ENCODE measurements at regions not wholly inside any gene's neighbourhood (a gene's known extent, or its start where the extent isn't known, plus 50 kb on each side); places are given as distances from the start of the nearest gene placed in this dataset.

DNA sequence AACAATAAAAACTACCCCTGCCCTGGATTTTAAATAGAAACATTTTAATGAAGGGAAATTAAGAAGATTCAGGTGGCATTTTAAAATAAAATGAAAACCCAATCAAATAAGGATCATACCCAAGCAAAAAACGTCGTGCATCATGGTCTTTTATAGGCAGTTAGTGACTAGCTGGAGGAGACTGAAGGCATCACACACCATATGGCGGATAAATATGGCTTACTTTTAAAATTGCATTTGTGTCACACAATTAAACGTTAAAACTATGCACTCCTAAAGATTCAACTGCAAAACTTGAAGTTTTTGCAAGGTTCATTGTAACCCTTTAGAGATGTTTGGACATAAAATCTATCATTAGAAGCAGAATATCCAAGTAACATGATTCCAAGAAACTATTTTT, 200.1 kb upstream of the NRG3 start:
- Histone ChIP-seq H3K27ac (no peak overlapping the region), H3K4me1 (no peaks in the 10 kb centered on the region), H3K9me3 (peaks cover 1% of the 10 kb centered on the region), H3K27me3 (ENCODE audit: low read depth) (no peaks in the 10 kb centered on the region), H3K4me3 (no peak overlapping the region), H3K36me3 (no peaks in the 10 kb centered on the region)
- ATAC-seq (no peak), DNase-seq (no peak)
- TF ChIP-seq, protein P1, sequence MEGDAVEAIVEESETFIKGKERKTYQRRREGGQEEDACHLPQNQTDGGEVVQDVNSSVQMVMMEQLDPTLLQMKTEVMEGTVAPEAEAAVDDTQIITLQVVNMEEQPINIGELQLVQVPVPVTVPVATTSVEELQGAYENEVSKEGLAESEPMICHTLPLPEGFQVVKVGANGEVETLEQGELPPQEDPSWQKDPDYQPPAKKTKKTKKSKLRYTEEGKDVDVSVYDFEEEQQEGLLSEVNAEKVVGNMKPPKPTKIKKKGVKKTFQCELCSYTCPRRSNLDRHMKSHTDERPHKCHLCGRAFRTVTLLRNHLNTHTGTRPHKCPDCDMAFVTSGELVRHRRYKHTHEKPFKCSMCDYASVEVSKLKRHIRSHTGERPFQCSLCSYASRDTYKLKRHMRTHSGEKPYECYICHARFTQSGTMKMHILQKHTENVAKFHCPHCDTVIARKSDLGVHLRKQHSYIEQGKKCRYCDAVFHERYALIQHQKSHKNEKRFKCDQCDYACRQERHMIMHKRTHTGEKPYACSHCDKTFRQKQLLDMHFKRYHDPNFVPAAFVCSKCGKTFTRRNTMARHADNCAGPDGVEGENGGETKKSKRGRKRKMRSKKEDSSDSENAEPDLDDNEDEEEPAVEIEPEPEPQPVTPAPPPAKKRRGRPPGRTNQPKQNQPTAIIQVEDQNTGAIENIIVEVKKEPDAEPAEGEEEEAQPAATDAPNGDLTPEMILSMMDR (IDR thresholded peaks at IDR 0.05) = no peak
- intact Hi-C loops (cut with DNase I) = no loop called here

GRCh38 chr10:81679291-81679690, 195.7 kb upstream of the NRG3 start:
- Histone ChIP-seq H3K4me3 (no peak overlapping the region), H3K4me1 (no peaks in the 10 kb centered on the region), H3K9me3 (no peaks in the 10 kb centered on the region), H3K27me3 (ENCODE audit: low read depth) (no peaks in the 10 kb centered on the region), H3K36me3 (no peaks in the 10 kb centered on the region), H3K27ac (no peak overlapping the region)
- DNase-seq (no peak), ATAC-seq (no peak)
- TF ChIP-seq, protein P1 (IDR thresholded peaks at IDR 0.05) = no peak
- intact Hi-C loops (cut with DNase I) = no loop called here

GRCh38 chr10:81680359-81680758, 194.6 kb upstream of the NRG3 start:
- H3K9me3 ChIP-seq = no peaks in the 10 kb centered on the region
- H3K4me3 ChIP-seq = no peak overlapping the region

DNA sequence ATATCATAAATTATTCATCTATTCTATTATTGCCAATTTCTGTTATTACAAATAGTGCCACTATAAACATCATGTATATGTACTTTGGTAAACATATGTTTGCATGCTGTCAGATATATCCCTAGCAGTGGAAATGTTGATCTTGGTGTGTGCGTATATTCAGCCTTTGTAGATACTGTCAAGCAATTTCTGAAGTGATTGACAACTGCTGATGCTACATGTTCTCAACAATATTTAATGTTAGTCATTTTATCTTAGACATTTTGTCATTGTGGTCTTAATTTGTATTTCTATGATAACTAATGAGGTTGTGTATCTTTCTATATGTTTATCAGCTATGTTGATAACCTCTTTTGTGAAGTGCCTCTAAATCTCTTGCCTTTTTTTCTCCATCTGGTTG, 186.5 kb upstream of the NRG3 start:
- TF ChIP-seq, protein P1 (IDR thresholded peaks at IDR 0.05) = no peak
- ATAC-seq (no peak), DNase-seq (no peak)
- intact Hi-C loops (cut with DNase I) = no loop called here
- no peaks in the 10 kb centered on the region for H3K4me1 ChIP-seq
- no peak overlapping the region for H3K4me3 ChIP-seq
- no peaks in the 10 kb centered on the region for H3K9me3 ChIP-seq
- no peak overlapping the region for H3K27ac ChIP-seq
- H3K36me3 ChIP-seq = no peaks in the 10 kb centered on the region
- no peaks in the 10 kb centered on the region for H3K27me3 ChIP-seq (ENCODE audit: low read depth)

More at GRCh38 chr10:81680359-81680758, 194.6 kb upstream of the NRG3 start:
- DNase-seq (no peak), ATAC-seq (no peak)
- Histone ChIP-seq H3K27ac (no peak overlapping the region), H3K4me1 (no peaks in the 10 kb centered on the region), H3K36me3 (no peaks in the 10 kb centered on the region), H3K27me3 (ENCODE audit: low read depth) (no peaks in the 10 kb centered on the region)
- intact Hi-C loops (cut with DNase I) = no loop called here
- TF ChIP-seq, protein P1 (IDR thresholded peaks at IDR 0.05) = no peak

DNA sequence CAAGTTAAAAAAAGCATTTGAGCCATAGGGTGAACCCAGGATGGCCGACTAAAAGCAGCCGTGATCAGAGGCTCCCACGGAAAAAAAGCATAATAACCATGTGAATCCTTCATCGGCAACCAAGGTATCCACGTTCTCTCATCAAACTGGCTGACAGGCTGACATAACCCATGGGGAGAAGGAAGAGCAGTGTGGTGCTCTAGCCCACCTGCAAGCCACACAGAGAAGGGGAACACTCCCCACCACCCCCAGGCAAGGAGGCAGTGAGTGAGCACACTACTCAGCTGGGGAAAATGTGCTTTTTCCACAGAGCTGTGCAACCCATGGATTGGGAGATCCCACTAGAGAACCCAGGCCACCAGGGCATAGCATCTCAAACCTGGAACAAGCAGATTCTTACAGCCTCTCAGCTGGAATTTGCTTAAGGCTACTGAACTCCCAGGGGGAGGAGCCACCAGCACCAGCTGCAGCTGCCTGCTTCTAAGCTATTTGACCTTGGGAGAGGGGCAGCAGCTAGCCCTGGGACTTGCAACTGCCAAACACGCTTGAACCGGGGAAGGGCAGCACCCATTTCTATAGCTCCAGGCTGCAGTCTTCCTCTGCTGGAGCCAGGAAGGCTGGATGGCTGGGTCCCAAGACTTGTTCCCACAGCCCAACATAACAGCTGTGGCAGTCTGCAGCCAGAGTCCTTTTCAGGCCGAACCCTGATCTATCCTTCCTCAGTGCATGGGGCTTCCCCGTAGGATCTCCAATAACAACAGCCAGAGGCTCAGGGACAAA, 178.2 kb upstream of the NRG3 start:
- DNase-seq = no peak

More for the DNA sequence above, 178.2 kb upstream of the NRG3 start:
- Histone ChIP-seq H3K36me3 (no peaks in the 10 kb centered on the region), H3K4me3 (no peak overlapping the region), H3K4me1 (no peaks in the 10 kb centered on the region), H3K9me3 (peaks cover 13% of the 10 kb centered on the region), H3K27me3 (ENCODE audit: low read depth) (no peaks in the 10 kb centered on the region), H3K27ac (no peak overlapping the region)
- intact Hi-C loops (cut with DNase I) = no loop called here
- TF ChIP-seq, protein P1 (IDR thresholded peaks at IDR 0.05) = no peak
- no peak for ATAC-seq

Data from lower lobe of right lung (tissue), 2 donors.